Vagina (tissue), 2 donors: ENCODE measurements at regions not wholly inside any gene's neighbourhood (a gene's known extent, or its start where the extent isn't known, plus 50 kb on each side); places are given as distances from the start of the nearest gene placed in this dataset.

Experiments
- DNase-seq, 2 donors: peaks; one replicate each; pipeline ENCODE4 v3.0.0-alpha.2; 2017; ENCODE audit errors: extremely low spot score in 2 of 2
- H3K27ac ChIP-seq: fragments of 200-600 bp; sonication (generic); one replicate; pipeline ENCODE4 v1.5.1; 2019
- H3K27me3 ChIP-seq: fragments of 200-600 bp; sonication (generic); one replicate; pipeline ENCODE4 v1.5.1; 2019
- H3K36me3 ChIP-seq, 2 donors: fragments of 200-600 bp; sonication (generic); one replicate each; pipeline ENCODE4 v1.5.1; 2017 to 2019
- H3K4me1 ChIP-seq: fragments of 200-600 bp; sonication (generic); one replicate; pipeline ENCODE4 v1.5.1; 2019
- H3K4me3 ChIP-seq, 2 donors: fragments of 200-600 bp; sonication (generic); 1 replicate in 1 of 2; 2 replicates in 1 of 2; pipeline ENCODE4 v1.5.1; 2016 to 2019
- H3K9me3 ChIP-seq: fragments of 200-600 bp; sonication (generic); one replicate; pipeline ENCODE4 v1.5.1; 2019
- CTCF ChIP-seq, 3 experiments: fragments of 450-650 bp in 2 of 3; fragments of 200-600 bp in 1 of 3; sonication (generic) in 1 of 3; IDR thresholded peaks; one replicate each; pipeline ENCODE4 v1.5.1; 2017 to 2019; ENCODE audit warnings: antibody characterized with exemption in 3 of 3, mild to moderate bottlenecking in 2 of 3, moderate library complexity in 2 of 3
- POLR2A ChIP-seq, 2 donors: fragments of 450-650 bp; IDR thresholded peaks; one replicate each; pipeline ENCODE4 v1.6.1; 2017; ENCODE audit warnings: antibody characterized with exemption in 2 of 2, mild to moderate bottlenecking in 2 of 2, moderate library complexity in 2 of 2
- POLR2AphosphoS5 ChIP-seq, 2 donors: sonication (generic); formaldehyde crosslinking; IDR thresholded peaks; one replicate each; pipeline ENCODE4 v1.9.0; 2017; ENCODE audit warnings: antibody characterized with exemption in 2 of 2, mild to moderate bottlenecking in 2 of 2, low read depth in 1 of 2; ENCODE audit not compliant: insufficient read depth in 1 of 2
- intact Hi-C: fragments of 100-400 bp; cut with DNase I; formaldehyde crosslinking; loops from one replicate; pipeline ENCODE4 v1.15.1; 2023

GRCh38 chr4:19014594-19014993 lies 993.0 kb upstream of the LCORL start:
- TF ChIP-seq CTCF (IDR thresholded peaks at IDR 0.05) (no peak), POLR2A (IDR thresholded peaks at IDR 0.05) (no peak), POLR2AphosphoS5 (IDR thresholded peaks at IDR 0.05; ENCODE audit: insufficient read depth in 1 of 2, low read depth in 1 of 2) (no peak)
- no peaks in the 10 kb centered on the region for H3K27me3 ChIP-seq
- no peaks in the 10 kb centered on the region for H3K36me3 ChIP-seq
- intact Hi-C loops = no loop called here
- H3K4me3 ChIP-seq = no peak overlapping the region
- no peak for DNase-seq
- no peaks in the 10 kb centered on the region for H3K4me1 ChIP-seq
- H3K9me3 ChIP-seq = no peaks in the 10 kb centered on the region
- no peak overlapping the region for H3K27ac ChIP-seq

GRCh38 chr4:19010761-19011160 lies 989.2 kb upstream of the LCORL start:
- Histone ChIP-seq H3K27me3 (no peaks in the 10 kb centered on the region), H3K4me1 (no peaks in the 10 kb centered on the region), H3K4me3 (no peak overlapping the region), H3K36me3 (no peaks in the 10 kb centered on the region), H3K27ac (no peak overlapping the region), H3K9me3 (no peaks in the 10 kb centered on the region)
- DNase-seq = no peak
- TF ChIP-seq POLR2A (IDR thresholded peaks at IDR 0.05) = no peak
- TF ChIP-seq CTCF (IDR thresholded peaks at IDR 0.05) = no peak
- TF ChIP-seq POLR2AphosphoS5 (IDR thresholded peaks at IDR 0.05; ENCODE audit: insufficient read depth in 1 of 2, low read depth in 1 of 2) = no peak
- intact Hi-C loops = no loop called here

GRCh38 chr4:19009881-19010280 lies 988.3 kb upstream of the LCORL start:
- Histone ChIP-seq H3K9me3 (no peaks in the 10 kb centered on the region), H3K27me3 (no peaks in the 10 kb centered on the region), H3K36me3 (no peaks in the 10 kb centered on the region), H3K4me3 (no peak overlapping the region), H3K4me1 (no peaks in the 10 kb centered on the region), H3K27ac (no peak overlapping the region)
- intact Hi-C loops = no loop called here
- no peak for TF ChIP-seq CTCF (IDR thresholded peaks at IDR 0.05)
- no peak for TF ChIP-seq POLR2AphosphoS5 (IDR thresholded peaks at IDR 0.05; ENCODE audit: insufficient read depth in 1 of 2, low read depth in 1 of 2)
- no peak for TF ChIP-seq POLR2A (IDR thresholded peaks at IDR 0.05)
- no peak for DNase-seq

- Histone ChIP-seq H3K27me3 (no peaks in the 10 kb centered on the region), H3K4me1 (no peaks in the 10 kb centered on the region), H3K27ac (no peak overlapping the region), H3K36me3 (no peaks in the 10 kb centered on the region), H3K9me3 (no peaks in the 10 kb centered on the region), H3K4me3 (no peak overlapping the region)
- TF ChIP-seq POLR2A (IDR thresholded peaks at IDR 0.05) (no peak), POLR2AphosphoS5 (IDR thresholded peaks at IDR 0.05; ENCODE audit: insufficient read depth in 1 of 2, low read depth in 1 of 2) (no peak), CTCF (IDR thresholded peaks at IDR 0.05) (no peak)
- intact Hi-C loops = no loop called here
- no peak for DNase-seq
Observed at GRCh38 chr4:19005211-19005610, 983.7 kb upstream of the LCORL start.

- Histone ChIP-seq H3K4me3 (no peak overlapping the region), H3K27ac (no peak overlapping the region), H3K36me3 (no peaks in the 10 kb centered on the region), H3K27me3 (no peaks in the 10 kb centered on the region), H3K9me3 (no peaks in the 10 kb centered on the region), H3K4me1 (no peaks in the 10 kb centered on the region)
- intact Hi-C loops = no loop called here
- no peak for TF ChIP-seq POLR2A (IDR thresholded peaks at IDR 0.05)
- TF ChIP-seq CTCF (IDR thresholded peaks at IDR 0.05) = no peak
- TF ChIP-seq POLR2AphosphoS5 (IDR thresholded peaks at IDR 0.05; ENCODE audit: insufficient read depth in 1 of 2, low read depth in 1 of 2) = no peak
- no peak for DNase-seq
Observed at GRCh38 chr4:19002170-19002569, 980.6 kb upstream of the LCORL start.
